ENCODE measurements at regions not wholly inside any gene's neighbourhood (a gene's known extent, or its start where the extent isn't known, plus 50 kb on each side); places are given as distances from the start of the nearest gene placed in this dataset.

- H3K9me3 ChIP-seq (ENCODE audit: low read length) = 0 out of 2 replicates have a peak, but pooled peaks cover 3% of the 10 kb centered on the region
- TF ChIP-seq EZH2 (IDR thresholded peaks at IDR 0.05; ENCODE audit: low read length, unreplicated experiment) (no peak), CTCF (conservative IDR thresholded peaks at IDR 0.05; ENCODE audit: low read depth, low read length) (no peak), EZH2phosphoT487 (IDR thresholded peaks at IDR 0.05; ENCODE audit: borderline replicate concordance, low read length) (no peak)
- no peak overlapping the region for H3K27ac ChIP-seq (ENCODE audit: low read length)
- H3K79me2 ChIP-seq (ENCODE audit: low read length) = no peaks in the 10 kb centered on the region
- no peaks in the 10 kb centered on the region for H3F3A ChIP-seq (ENCODE audit: low read length, unreplicated experiment)
- no peaks in the 10 kb centered on the region for H3K36me3 ChIP-seq (ENCODE audit: low read depth, low read length)
- peaks cover 11% of the 10 kb centered on the region for H3K27me3 ChIP-seq (ENCODE audit: low read length)
- no peak overlapping the region for H3K4me2 ChIP-seq (ENCODE audit: low read length)
- H4K20me1 ChIP-seq (ENCODE audit: low read length) = no peaks in the 10 kb centered on the region
- intact Hi-C loops (cut with micrococcal nuclease) = no loop called here
- no TSS peak for BruUV-seq (replicated peaks)
- no peak for DNase-seq
- no peak for ATAC-seq
- no peak overlapping the region for H2AFZ ChIP-seq (ENCODE audit: low read length)
- no peaks in the 10 kb centered on the region for H3K9me2 ChIP-seq (replicated peaks; ENCODE audit: low read length)
- no peak overlapping the region for H3K9ac ChIP-seq (ENCODE audit: low read length)
- H3K4me1 ChIP-seq (ENCODE audit: insufficient read depth, low read length) = no peaks in the 10 kb centered on the region
- ChIA-PET POLR2A (ENCODE audit: unreplicated experiment) (no interaction called here), CTCF (no interaction called here)
- no peak overlapping the region for H3K4me3 ChIP-seq (ENCODE audit: low read length)
Measured at GRCh38 chr5:2900360-2900759, 148.9 kb upstream of the IRX2 start.

- CTCF ChIA-PET = no interaction called here
- H3F3A ChIP-seq (ENCODE audit: low read length, unreplicated experiment) = no peaks in the 10 kb centered on the region
- POLR2A ChIA-PET (ENCODE audit: unreplicated experiment) = no interaction called here
- H3K4me1 ChIP-seq (ENCODE audit: insufficient read depth, low read length) = no peaks in the 10 kb centered on the region
- H3K27me3 ChIP-seq (ENCODE audit: low read length) = peaks cover 18% of the 10 kb centered on the region
- no peaks in the 10 kb centered on the region for H4K20me1 ChIP-seq (ENCODE audit: low read length)
- DNase-seq = no peak
- no peaks in the 10 kb centered on the region for H3K36me3 ChIP-seq (ENCODE audit: low read depth, low read length)
- H3K27ac ChIP-seq (ENCODE audit: low read length) = no peak overlapping the region
- no TSS peak for BruUV-seq (replicated peaks)
- H2AFZ ChIP-seq (ENCODE audit: low read length) = no peak overlapping the region
- no peaks in the 10 kb centered on the region for H3K9me3 ChIP-seq (ENCODE audit: low read length)
- H3K4me2 ChIP-seq (ENCODE audit: low read length) = no peak overlapping the region
- H3K4me3 ChIP-seq (ENCODE audit: low read length) = no peak overlapping the region
- H3K9me2 ChIP-seq (replicated peaks; ENCODE audit: low read length) = no peaks in the 10 kb centered on the region
- TF ChIP-seq EZH2 (IDR thresholded peaks at IDR 0.05; ENCODE audit: low read length, unreplicated experiment) = no peak
- no peak for TF ChIP-seq CTCF (conservative IDR thresholded peaks at IDR 0.05; ENCODE audit: low read depth, low read length)
- no peak for TF ChIP-seq EZH2phosphoT487 (IDR thresholded peaks at IDR 0.05; ENCODE audit: borderline replicate concordance, low read length)
- no peak overlapping the region for H3K9ac ChIP-seq (ENCODE audit: low read length)
- intact Hi-C loops (cut with micrococcal nuclease) = no loop called here
- ATAC-seq = no peak
- no peaks in the 10 kb centered on the region for H3K79me2 ChIP-seq (ENCODE audit: low read length)
Measured at GRCh38 chr5:2899311-2899710, 147.8 kb upstream of the IRX2 start.

DNA sequence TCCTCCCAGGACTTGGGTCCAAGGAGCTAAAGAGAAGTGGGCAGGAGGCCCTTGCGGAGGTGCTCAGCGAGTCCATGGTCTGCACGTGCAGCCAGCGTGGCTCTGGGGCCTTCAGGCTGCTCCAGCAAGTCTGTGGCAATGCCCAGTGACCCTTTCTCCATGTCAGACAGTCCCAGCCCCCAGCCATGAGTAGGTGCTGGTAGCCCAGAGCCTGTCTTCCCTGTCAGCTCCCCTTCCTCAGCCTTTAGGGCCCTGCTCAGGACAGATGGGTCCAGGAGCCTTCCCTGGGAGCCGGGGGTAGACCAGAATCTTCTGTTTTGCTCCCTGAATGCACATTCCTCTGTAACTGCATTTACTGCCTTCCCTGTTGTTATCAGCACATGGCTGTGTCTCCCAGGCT, 147.2 kb upstream of the IRX2 start:
- no peaks in the 10 kb centered on the region for H4K20me1 ChIP-seq (ENCODE audit: low read length)
- no peaks in the 10 kb centered on the region for H3K9me2 ChIP-seq (replicated peaks; ENCODE audit: low read length)
- no peaks in the 10 kb centered on the region for H3K79me2 ChIP-seq (ENCODE audit: low read length)
- peaks cover 16% of the 10 kb centered on the region for H3K27me3 ChIP-seq (ENCODE audit: low read length)
- H2AFZ ChIP-seq (ENCODE audit: low read length) = no peak overlapping the region
- no peak overlapping the region for H3K4me3 ChIP-seq (ENCODE audit: low read length)
- ATAC-seq = no peak
- TF ChIP-seq EZH2phosphoT487 (IDR thresholded peaks at IDR 0.05; ENCODE audit: borderline replicate concordance, low read length) (no peak), EZH2 (IDR thresholded peaks at IDR 0.05; ENCODE audit: low read length, unreplicated experiment) (no peak), CTCF (conservative IDR thresholded peaks at IDR 0.05; ENCODE audit: low read depth, low read length) (no peak)
- no TSS peak for BruUV-seq (replicated peaks)
- H3K4me1 ChIP-seq (ENCODE audit: insufficient read depth, low read length) = no peaks in the 10 kb centered on the region
- H3K9me3 ChIP-seq (ENCODE audit: low read length) = no peaks in the 10 kb centered on the region
- ChIA-PET CTCF (no interaction called here), POLR2A (ENCODE audit: unreplicated experiment) (no interaction called here)
- no peak overlapping the region for H3K27ac ChIP-seq (ENCODE audit: low read length)
- no peaks in the 10 kb centered on the region for H3K36me3 ChIP-seq (ENCODE audit: low read depth, low read length)
- no peak for DNase-seq
- H3K4me2 ChIP-seq (ENCODE audit: low read length) = no peak overlapping the region
- H3K9ac ChIP-seq (ENCODE audit: low read length) = no peak overlapping the region
- intact Hi-C loops (cut with micrococcal nuclease) = no loop called here
- no peaks in the 10 kb centered on the region for H3F3A ChIP-seq (ENCODE audit: low read length, unreplicated experiment)
